ENCODE measurements at regions not wholly inside any gene's neighbourhood (a gene's known extent, or its start where the extent isn't known, plus 50 kb on each side); places are given as distances from the start of the nearest gene placed in this dataset.
A peak's percentile ranks its signal among the peaks of the same experiment; 100 is the strongest.

DNA sequence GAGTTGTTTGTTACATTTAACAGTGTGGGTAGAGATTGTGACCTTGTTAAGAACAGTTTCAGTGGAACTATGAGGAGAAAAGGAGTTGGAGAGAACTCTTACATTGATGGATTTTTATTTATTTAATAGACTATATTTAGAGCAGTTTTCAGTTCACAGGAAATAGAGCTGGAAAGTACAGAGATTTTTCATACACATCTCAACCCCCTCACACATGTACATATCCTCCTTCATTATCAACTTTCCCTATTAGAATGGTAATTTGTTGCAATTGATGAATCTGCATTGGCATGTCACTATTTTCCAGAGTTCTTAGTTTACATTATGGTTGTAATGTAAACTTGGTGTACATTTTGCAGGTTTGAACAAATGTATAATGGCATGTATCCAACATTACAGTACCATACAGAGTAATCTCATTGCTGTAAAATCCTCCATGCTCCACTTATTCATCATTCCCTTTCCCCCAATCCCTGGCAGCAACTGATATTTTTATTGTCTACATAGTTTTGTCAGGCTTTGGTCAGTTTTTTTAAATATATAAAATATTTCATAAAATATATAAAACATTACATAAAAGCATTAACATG is 756.6 kb upstream of the DPPA4 start:
- H3K9ac ChIP-seq (ENCODE audit: low read length), result no peak overlapping the region
- ATAC-seq (peak; percentile 64), DNase-seq (no peak)
- ChIA-PET POLR2A (ENCODE audit: unreplicated experiment) (interaction anchor here (0.6 kb wide), 1 partner anchor 26 kb away, joined by 3 read pairs; no protein-coding TSS in a partner anchor), CTCF (no interaction called here)
- H3K4me3 ChIP-seq (ENCODE audit: low read length), result no peak overlapping the region
- no peaks in the 10 kb centered on the region for H4K20me1 ChIP-seq (ENCODE audit: low read length)
- no peaks in the 10 kb centered on the region for H3K27me3 ChIP-seq (ENCODE audit: low read length)
- intact Hi-C loops (cut with micrococcal nuclease), result no loop called here
- H3K36me3 ChIP-seq (ENCODE audit: low read depth, low read length), result no peaks in the 10 kb centered on the region
- TF ChIP-seq EZH2 (IDR thresholded peaks at IDR 0.05; ENCODE audit: low read length, unreplicated experiment) (no peak), EZH2phosphoT487 (IDR thresholded peaks at IDR 0.05; ENCODE audit: borderline replicate concordance, low read length) (no peak)
- TF ChIP-seq, protein P1, sequence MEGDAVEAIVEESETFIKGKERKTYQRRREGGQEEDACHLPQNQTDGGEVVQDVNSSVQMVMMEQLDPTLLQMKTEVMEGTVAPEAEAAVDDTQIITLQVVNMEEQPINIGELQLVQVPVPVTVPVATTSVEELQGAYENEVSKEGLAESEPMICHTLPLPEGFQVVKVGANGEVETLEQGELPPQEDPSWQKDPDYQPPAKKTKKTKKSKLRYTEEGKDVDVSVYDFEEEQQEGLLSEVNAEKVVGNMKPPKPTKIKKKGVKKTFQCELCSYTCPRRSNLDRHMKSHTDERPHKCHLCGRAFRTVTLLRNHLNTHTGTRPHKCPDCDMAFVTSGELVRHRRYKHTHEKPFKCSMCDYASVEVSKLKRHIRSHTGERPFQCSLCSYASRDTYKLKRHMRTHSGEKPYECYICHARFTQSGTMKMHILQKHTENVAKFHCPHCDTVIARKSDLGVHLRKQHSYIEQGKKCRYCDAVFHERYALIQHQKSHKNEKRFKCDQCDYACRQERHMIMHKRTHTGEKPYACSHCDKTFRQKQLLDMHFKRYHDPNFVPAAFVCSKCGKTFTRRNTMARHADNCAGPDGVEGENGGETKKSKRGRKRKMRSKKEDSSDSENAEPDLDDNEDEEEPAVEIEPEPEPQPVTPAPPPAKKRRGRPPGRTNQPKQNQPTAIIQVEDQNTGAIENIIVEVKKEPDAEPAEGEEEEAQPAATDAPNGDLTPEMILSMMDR (conservative IDR thresholded peaks at IDR 0.05; ENCODE audit: low read depth, low read length), result no peak
- no peaks in the 10 kb centered on the region for H3K79me2 ChIP-seq (ENCODE audit: low read length)
- BruUV-seq (replicated peaks), result no TSS peak
- no peaks in the 10 kb centered on the region for H3K9me2 ChIP-seq (replicated peaks; ENCODE audit: low read length)
- no peaks in the 10 kb centered on the region for H3K9me3 ChIP-seq (ENCODE audit: low read length)
- H2AFZ ChIP-seq (ENCODE audit: low read length), result no peak overlapping the region
- no peaks in the 10 kb centered on the region for H3F3A ChIP-seq (ENCODE audit: low read length, unreplicated experiment)
- H3K4me1 ChIP-seq (ENCODE audit: insufficient read depth, low read length), result no peaks in the 10 kb centered on the region
- no peak overlapping the region for H3K27ac ChIP-seq (ENCODE audit: low read length)
- no peak overlapping the region for H3K4me2 ChIP-seq (ENCODE audit: low read length)

GRCh38 chr3:110099711-110100110 is 762.4 kb upstream of the DPPA4 start:
- Histone ChIP-seq H3K27me3 (ENCODE audit: low read length) (no peaks in the 10 kb centered on the region), H3K4me2 (ENCODE audit: low read length) (no peak overlapping the region), H3K9ac (ENCODE audit: low read length) (no peak overlapping the region), H3K9me3 (ENCODE audit: low read length) (no peaks in the 10 kb centered on the region), H3F3A (ENCODE audit: low read length, unreplicated experiment) (no peaks in the 10 kb centered on the region), H3K4me3 (ENCODE audit: low read length) (no peak overlapping the region), H3K27ac (ENCODE audit: low read length) (no peak overlapping the region), H4K20me1 (ENCODE audit: low read length) (no peaks in the 10 kb centered on the region), H3K9me2 (replicated peaks; ENCODE audit: low read length) (no peaks in the 10 kb centered on the region), H3K36me3 (ENCODE audit: low read depth, low read length) (no peaks in the 10 kb centered on the region), H3K79me2 (ENCODE audit: low read length) (no peaks in the 10 kb centered on the region), H2AFZ (ENCODE audit: low read length) (no peak overlapping the region), H3K4me1 (ENCODE audit: insufficient read depth, low read length) (no peaks in the 10 kb centered on the region; the same call in 1 of the 2 replicates)
- intact Hi-C loops (cut with micrococcal nuclease), result no loop called here
- TF ChIP-seq EZH2 (IDR thresholded peaks at IDR 0.05; ENCODE audit: low read length, unreplicated experiment) (no peak), EZH2phosphoT487 (IDR thresholded peaks at IDR 0.05; ENCODE audit: borderline replicate concordance, low read length) (no peak)
- TF ChIP-seq, protein P1 (conservative IDR thresholded peaks at IDR 0.05; ENCODE audit: low read depth, low read length), result no peak
- ATAC-seq (no peak), DNase-seq (no peak)
- ChIA-PET CTCF (no interaction called here), POLR2A (ENCODE audit: unreplicated experiment) (no interaction called here)
- BruUV-seq (replicated peaks), result no TSS peak

DNA sequence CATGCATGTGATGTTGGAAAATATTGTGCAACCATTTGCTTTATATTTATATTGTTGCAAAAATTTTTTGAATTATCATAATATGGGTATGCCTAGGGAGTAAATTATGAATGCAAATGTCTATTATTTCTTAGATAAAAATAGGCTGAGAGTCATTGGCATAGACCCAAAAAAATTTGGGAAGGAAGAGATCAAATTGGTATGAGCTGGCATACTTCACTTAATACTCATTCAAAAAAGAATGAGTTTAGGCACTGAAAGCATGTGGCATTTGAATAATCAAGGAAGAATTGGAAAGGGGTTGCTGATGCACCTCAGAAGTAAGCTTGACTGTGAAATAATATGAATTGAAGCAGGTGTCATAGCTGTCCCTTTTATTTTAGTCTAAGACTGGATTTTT is 764.0 kb upstream of the DPPA4 start:
- Histone ChIP-seq H3K36me3 (ENCODE audit: low read depth, low read length) (no peaks in the 10 kb centered on the region), H3K4me3 (ENCODE audit: low read length) (no peak overlapping the region), H3K4me2 (ENCODE audit: low read length) (no peak overlapping the region), H3K9ac (ENCODE audit: low read length) (no peak overlapping the region), H3K9me2 (replicated peaks; ENCODE audit: low read length) (no peaks in the 10 kb centered on the region), H3K9me3 (ENCODE audit: low read length) (no peaks in the 10 kb centered on the region), H4K20me1 (ENCODE audit: low read length) (no peaks in the 10 kb centered on the region), H3F3A (ENCODE audit: low read length, unreplicated experiment) (no peaks in the 10 kb centered on the region), H2AFZ (ENCODE audit: low read length) (no peak overlapping the region), H3K79me2 (ENCODE audit: low read length) (no peaks in the 10 kb centered on the region), H3K27me3 (ENCODE audit: low read length) (no peaks in the 10 kb centered on the region), H3K27ac (ENCODE audit: low read length) (no peak overlapping the region), H3K4me1 (ENCODE audit: insufficient read depth, low read length) (no peaks in the 10 kb centered on the region; the same call in 1 of the 2 replicates)
- BruUV-seq (replicated peaks), result no TSS peak
- CTCF ChIA-PET, result no interaction called here
- DNase-seq (peak; percentile 37), ATAC-seq (no peak)
- POLR2A ChIA-PET (ENCODE audit: unreplicated experiment), result no interaction called here
- intact Hi-C loops (cut with micrococcal nuclease), result no loop called here
- TF ChIP-seq EZH2 (IDR thresholded peaks at IDR 0.05; ENCODE audit: low read length, unreplicated experiment) (no peak), EZH2phosphoT487 (IDR thresholded peaks at IDR 0.05; ENCODE audit: borderline replicate concordance, low read length) (no peak)
- TF ChIP-seq, protein P1 (conservative IDR thresholded peaks at IDR 0.05; ENCODE audit: low read depth, low read length), result no peak

All from PC-3 (cell line).